HG02642 (cell line): ENCODE measurements at regions not wholly inside any gene's neighbourhood (a gene's known extent, or its start where the extent isn't known, plus 50 kb on each side); places are given as distances from the start of the nearest gene placed in this dataset.
A peak's percentile ranks its signal among the peaks of the same experiment; 100 is the strongest.

Source experiments
- ATAC-seq: cut with Tn5 transposase; IDR thresholded peaks from one replicate; pipeline ENCODE4 v1.9.1; 2021; ENCODE audit warnings: mild to moderate bottlenecking; ENCODE audit not compliant: unreplicated experiment, poor library complexity

DNA sequence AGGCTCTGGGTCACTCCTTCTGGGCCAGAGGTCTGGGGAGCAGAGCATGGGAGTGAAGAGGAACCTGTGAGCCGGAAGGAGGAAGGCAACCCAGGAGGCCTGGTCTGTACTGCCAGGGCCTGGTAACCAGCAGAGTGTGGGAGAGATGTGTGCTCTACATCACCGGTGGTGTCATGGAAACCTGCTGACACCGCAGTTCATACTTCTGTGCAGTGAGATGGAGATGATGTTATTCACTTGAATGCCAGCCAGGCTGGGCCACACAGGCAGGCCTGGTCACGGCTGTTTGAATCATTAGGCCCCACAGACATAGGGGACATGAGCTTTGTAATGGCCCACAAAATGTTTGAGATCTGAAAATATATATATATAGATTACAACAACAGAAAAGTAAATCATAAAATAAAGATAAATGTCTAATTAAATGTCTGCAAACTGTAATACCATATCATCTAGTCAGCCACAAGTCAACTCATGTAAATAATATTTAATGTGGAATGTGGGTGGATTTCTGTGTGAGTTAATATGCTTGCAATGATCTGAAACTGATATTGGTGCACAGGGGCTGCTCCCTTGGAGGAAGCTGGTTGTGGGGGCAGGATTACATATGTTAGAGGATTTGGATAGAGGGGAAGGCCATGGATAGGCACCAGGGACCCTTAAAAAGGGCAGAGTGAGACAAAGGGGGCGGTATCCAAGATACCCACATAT is 108.5 kb upstream of the PFN2 start:
- no peak for ATAC-seq

DNA sequence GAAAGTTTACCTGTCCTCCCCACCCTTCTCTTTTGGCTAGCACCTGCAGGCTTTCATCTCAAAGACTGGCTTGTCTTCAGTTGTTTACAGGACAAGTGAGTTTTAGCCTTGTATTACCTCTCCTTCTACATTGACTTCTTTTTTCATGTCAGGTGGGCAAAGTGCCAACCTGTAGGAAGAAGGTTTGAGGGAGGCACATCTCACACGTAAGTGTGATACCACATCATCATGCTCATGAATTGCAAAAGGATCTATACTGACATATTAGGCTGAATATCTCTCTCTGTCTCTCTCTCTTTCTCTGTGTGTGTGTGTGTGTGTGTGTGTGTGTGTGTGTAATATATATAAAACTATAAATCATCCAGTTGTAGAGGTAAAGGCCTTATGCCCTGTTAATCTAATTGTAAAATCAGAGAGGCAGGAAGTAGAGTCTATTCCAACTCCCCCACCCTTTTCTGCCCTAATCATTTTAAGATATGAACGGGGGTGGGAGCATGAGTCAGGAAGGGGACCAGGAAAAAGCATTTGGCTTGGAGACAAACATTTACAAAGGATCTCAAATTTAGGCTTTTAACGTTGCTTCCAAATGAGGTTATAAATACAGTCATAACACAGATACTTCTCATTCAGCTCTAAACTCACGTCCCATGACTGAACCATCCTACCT is 107.0 kb upstream of the PFN2 start:
- no peak for ATAC-seq

DNA sequence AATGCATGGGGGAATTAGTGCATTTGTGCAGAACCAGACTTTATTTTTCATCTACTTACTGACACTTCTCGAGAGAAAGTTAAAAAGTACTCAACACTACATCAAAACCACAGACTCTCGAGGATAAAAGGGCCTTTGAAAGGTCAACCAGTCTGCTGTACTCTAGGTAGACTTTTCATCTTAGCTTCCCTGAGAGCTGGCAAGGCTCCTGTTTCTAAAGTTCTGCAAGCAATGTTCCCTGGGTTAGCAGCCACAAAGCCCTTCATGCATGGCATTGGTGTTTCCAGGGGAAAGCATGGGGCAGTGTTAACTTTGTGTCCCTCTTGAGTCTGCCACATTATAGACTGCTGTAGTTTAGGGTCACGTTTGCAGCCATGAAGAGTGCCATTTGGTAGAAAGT is 106.4 kb upstream of the PFN2 start:
- ATAC-seq = no peak

- no peak for ATAC-seq
These were observed 105.7 kb upstream of the PFN2 start for GRCh38 chr3:150076443-150076842.

GRCh38 chr3:150075417-150075865 is 104.7 kb upstream of the PFN2 start:
- no peak for ATAC-seq

DNA sequence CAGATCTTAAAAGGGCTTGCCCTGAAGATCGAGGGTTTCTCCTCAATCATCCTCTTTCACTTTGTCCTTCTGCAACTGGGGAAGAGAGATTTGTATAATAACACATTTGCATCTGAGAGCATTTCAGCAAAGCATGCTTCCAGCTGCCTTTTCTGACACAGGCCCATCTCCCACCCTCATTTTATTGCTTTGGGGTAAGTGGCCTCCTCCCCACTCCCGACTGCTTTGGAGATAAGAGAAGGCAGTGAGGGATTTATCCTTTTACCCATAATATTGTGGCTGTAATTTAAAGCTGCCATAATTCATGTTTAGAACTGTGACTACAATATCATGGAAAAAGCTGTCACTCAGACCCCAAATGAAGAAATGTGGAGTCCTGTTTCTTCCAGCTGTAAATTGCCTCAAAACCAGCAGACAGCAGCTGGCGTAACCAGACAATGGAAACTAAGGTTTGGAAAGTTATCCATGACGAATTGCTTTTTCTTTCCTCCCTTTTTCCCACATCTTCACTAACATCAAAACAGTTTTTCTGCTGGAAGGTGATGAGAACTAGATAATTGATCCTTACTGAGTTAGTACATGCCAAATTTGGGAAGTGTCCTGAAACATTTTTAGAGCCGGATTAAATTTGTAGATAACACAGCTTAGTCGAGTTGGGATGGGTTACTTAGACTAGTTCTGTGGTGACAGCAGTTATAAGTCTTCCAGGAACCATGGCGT is 104.2 kb upstream of the PFN2 start:
- peak; percentile 59 for ATAC-seq

GRCh38 chr3:150074277-150074676 is 103.6 kb upstream of the PFN2 start:
- peak; percentile 62 for ATAC-seq

DNA sequence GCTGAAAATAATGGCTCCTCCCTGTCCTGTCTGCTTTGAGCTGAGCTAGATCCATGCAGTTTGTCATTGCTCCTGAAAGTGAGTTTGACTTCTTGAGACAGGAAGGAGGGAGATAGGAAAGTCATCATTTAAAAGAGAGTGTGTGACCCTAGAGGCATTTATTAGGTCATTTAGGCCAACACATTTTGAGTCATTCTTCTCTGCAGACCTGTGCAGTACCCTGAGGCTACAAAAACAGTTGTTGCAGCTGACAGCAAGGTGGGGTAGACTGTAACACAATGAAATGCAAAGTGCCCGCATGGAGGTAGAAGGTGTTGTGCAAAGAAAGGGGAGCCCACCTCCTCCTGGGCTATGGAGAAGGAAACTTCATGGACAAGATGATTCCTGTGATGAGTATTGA is 102.8 kb upstream of the PFN2 start:
- no peak for ATAC-seq

- no peak for ATAC-seq
These were observed 102.3 kb upstream of the PFN2 start for GRCh38 chr3:150073031-150073430.

DNA sequence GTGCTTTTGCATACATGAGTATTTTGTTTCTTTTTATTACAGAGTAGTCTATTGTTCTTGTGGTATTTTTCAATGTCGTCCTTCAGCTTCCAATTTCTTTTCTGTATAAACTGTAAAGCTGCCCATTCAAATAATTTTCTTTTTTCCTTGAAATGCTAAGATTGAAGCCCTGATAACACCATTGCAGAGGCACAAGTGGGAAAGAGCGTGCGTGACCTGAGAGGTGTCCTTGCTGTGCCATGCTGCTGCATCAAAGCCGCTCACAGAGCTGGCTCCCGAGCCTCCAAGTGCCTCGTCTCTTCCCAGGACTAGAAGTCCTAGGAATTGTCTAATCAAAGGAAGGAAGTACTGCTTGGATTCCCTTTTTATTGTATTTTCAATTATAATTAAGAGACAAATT is 101.9 kb upstream of the PFN2 start:
- no peak for ATAC-seq

GRCh38 chr3:150070271-150070670 is 99.6 kb upstream of the PFN2 start:
- ATAC-seq = no peak

DNA sequence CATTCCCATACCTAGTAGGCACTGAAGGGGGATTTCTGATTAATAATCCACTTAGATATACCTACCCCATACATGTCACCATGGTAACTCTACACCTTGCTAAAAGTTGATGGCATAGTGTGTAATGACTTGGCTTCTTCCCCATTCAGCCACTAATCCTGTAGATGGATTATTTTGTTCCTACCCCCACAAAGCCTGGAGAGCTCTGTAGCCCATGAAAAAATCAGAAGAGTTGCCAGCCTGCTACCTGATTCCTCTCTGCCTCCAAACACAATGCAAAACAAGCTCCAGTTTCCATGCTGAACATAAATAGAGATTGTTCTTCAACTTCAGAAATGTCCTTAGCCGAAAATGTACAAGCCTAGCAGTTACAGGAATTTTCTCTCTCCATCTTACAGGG is 98.9 kb upstream of the PFN2 start:
- no peak for ATAC-seq

DNA sequence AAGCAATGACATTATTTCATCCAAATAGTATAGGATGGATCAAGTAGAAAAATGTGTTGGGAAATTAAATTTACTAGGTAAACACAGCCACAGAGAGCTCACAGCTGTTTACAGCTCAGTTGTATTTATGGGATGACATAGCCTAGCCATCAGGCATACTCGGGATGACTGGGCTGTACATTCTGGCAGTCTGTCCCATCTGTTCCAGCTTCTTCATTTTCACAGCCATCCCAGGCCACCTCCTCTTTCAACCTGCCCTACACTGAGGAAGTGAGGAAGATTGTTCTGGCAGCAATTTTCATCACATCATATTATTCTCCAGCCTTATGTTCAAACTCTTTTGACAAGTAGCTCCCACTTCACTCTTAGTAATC is 98.4 kb upstream of the PFN2 start:
- ATAC-seq = no peak

- no peak for ATAC-seq
These were observed 97.9 kb upstream of the PFN2 start for GRCh38 chr3:150068440-150069153.

DNA sequence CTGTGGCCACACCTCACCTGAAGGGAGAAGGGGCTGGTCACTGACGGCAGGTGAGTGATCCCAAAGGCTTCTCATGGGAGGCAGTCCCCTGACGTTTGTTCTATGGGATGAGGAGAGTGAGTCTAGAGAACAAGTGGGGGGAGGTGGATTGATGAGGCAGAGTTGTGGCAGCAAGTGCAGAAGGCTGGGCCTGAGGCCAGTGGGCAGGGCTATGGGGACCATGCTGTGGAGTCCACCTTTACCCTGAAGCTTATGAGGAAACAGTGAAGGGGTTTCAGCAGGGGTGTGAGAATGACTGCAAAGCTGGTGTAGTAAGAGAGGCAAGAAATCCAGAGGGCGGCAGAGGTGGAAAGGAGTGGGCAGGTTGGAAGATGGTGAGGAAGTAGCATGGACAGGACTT is 96.9 kb upstream of the PFN2 start:
- no peak for ATAC-seq

DNA sequence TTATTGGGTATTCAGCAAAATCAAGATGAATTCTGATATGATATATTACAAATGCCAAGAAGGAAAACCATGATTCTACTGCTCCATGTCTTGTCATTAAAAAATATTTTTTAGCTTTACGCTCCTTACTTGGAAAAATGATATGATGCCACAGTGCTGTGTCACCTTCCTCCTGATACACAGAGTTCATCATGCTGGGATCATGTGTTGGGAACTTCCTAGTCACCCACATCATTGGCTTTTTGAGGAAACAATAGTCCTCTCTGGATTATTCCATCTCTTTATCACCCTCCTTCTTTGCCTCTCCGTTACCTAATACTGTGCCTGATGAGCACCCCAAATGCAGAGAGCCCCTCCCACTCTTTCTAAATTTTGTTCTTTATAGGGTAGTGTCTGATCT is 94.3 kb upstream of the PFN2 start:
- ATAC-seq = no peak

DNA sequence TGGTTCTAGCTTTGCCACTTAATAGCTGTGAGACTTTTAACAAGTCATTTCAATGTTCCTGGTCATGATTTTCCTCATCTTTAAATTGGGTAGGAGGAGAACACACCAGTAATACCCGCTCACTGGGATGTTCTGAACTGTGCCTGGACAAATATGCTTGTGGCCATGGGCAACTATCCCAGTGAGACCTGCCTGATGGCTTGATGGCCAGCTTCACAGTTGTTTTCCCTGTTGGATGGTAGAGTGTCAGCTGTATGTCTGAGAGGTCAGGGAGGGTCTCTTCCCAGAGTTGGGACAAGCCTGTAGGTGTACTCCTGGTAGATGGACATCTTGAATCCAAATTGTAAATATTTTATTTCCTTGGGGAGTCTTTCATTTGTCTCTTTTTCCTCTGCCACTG is 92.5 kb upstream of the PFN2 start:
- ATAC-seq = no peak

DNA sequence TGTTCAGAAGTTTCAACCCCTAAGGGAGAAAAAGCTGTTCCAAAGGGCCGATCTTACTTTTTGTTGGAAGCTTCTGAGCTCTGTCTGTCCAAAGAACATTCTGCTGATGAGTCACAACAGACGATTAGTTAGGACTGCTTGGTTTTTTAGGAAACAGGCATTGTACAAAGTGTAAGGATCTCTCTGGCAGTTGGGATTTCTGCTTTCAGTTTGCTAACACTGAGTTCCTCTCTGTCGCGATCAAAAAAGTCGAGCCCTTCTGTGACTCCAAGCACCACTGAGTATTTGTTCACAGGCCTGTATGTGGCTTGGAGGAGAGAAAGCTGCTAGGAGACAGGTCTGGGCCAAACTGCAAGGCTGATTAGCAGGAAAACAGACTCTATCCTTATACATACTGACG is 91.8 kb upstream of the PFN2 start:
- no peak for ATAC-seq

- no peak for ATAC-seq
These were observed 90.8 kb upstream of the PFN2 start for GRCh38 chr3:150061288-150062024.

GRCh38 chr3:150059729-150060128 is 89.0 kb upstream of the PFN2 start:
- no peak for ATAC-seq
